ENCODE measurements at regions not wholly inside any gene's neighbourhood (a gene's known extent, or its start where the extent isn't known, plus 50 kb on each side); places are given as distances from the start of the nearest gene placed in this dataset.

DNA sequence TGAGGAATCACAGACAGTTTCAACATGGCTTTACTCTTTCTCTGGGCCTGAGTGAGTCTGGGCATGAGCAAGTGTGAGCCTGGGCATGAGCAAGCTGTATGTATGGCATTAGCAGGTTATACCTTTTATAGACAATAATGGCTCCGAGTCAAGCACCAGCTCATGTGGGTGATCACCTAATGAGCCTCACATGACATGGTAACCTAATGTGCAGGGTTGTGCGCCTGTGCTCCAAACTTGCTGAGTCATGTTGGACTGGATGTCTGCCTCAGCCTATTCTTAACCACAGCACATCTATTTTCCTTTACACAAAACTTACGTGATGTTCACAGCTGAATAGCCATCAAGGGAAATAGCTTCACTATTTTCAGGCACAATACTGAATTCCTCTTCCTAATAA, 236.2 kb upstream of the NRIP1 start:
- TF ChIP-seq CTCF (IDR thresholded peaks at IDR 0.05; ENCODE audit: insufficient read depth, low read depth, low read length), result no peak
- no peak for TF ChIP-seq EZH2 (IDR thresholded peaks at IDR 0.05; ENCODE audit: insufficient read depth, low read length)

Data from astrocyte (in vitro differentiated cells and primary cell).